HepG2 (cell line): ENCODE measurements at regions not wholly inside any gene's neighbourhood (a gene's known extent, or its start where the extent isn't known, plus 50 kb on each side); places are given as distances from the start of the nearest gene placed in this dataset.

Source experiments
- ATAC-seq: fragments of 200-7000 bp; cut with Tn5 transposase; 3 replicates; pipeline ENCODE4 v1.9.1; 2020; ENCODE audit warnings: mild to moderate bottlenecking, moderate library complexity
- BruUV-seq: library from RNA; stranded (reverse); fragments of 400-500 nt; replicated peaks from 2 replicates; lab custom pipeline; 2021; lab: Mats Ljungman, UMichigan
- CTCF ChIA-PET: fragments of 300-600 bp; formaldehyde crosslinking; extraction: SDS; loops from one replicate; lab custom pipeline; 2021; ENCODE audit warnings: low total read pairs, inconsistent platforms, low intra/inter-chr PET ratio; lab: Yijun Ruan, JAX
- POLR2A ChIA-PET: fragments of 350-600 bp; sonication (Branson Sonifier 250); formaldehyde crosslinking; loops from one replicate; lab custom pipeline; 2020; ENCODE audit warnings: antibody characterized with exemption, inconsistent platforms; lab: Yijun Ruan, JAX
- DNase-seq: peaks from one replicate; pipeline ENCODE4 v3.0.0-alpha.2; 2015; ENCODE audit warnings: low spot score
- FAIRE-seq: peaks from 3 replicates; lab custom pipeline; 2011; peaks lifted over from hg19 to GRCh38; lab: Jason Lieb, UNC
- H2AFZ ChIP-seq: one replicate; pipeline ENCODE4 v1.6.1; 2011; ENCODE audit warnings: low read length, inconsistent platforms
- H3K27ac ChIP-seq: fragments of 300-600 bp; 3 replicates; pipeline ENCODE4 v1.8.0; 2011; ENCODE audit warnings: mixed run types, mild to moderate bottlenecking, mixed read lengths, low read length, inconsistent platforms; ENCODE audit not compliant: insufficient read depth; ENCODE audit errors: extremely low read length
- H3K27me3 ChIP-seq, 2 experiments: fragments of 200-600 bp in 1 of 2; 2 replicates in 1 of 2; 3 replicates in 1 of 2; pipeline versions ENCODE4 v1.6.0 to v1.8.0; 2011; ENCODE audit warnings: low read length in 2 of 2, mild to moderate bottlenecking in 2 of 2, moderate library complexity in 2 of 2, inconsistent platforms in 1 of 2; ENCODE audit not compliant: insufficient read depth in 2 of 2, control insufficient read depth in 1 of 2
- H3K36me3 ChIP-seq, 2 experiments: fragments of 200-600 bp in 1 of 2; replicated peaks in 1 of 2; 2 replicates in 1 of 2; 3 replicates in 1 of 2; pipeline versions ENCODE4 v1.5.1 to v1.8.0; 2011; ENCODE audit warnings: low read length in 2 of 2, inconsistent platforms in 1 of 2; ENCODE audit not compliant: insufficient read depth in 2 of 2, control insufficient read depth in 1 of 2
- H3K4me1 ChIP-seq: 2 replicates; pipeline ENCODE4 v1.5.1; 2012; ENCODE audit warnings: low read length, inconsistent platforms; ENCODE audit not compliant: insufficient read depth
- H3K4me2 ChIP-seq: 2 replicates; pipeline ENCODE4 v1.6.0; 2011; ENCODE audit warnings: low read depth, low read length, inconsistent platforms
- H3K4me3 ChIP-seq, 3 experiments: fragments of 200-600 bp in 1 of 3; sonication (generic), shearing (Covaris generic) in 1 of 3; replicated peaks in 1 of 3; 2 replicates each; pipeline ENCODE4 v1.5.1; 2011 to 2016; ENCODE audit warnings: low read length in 3 of 3, inconsistent platforms in 2 of 3, low read depth in 2 of 3, mild to moderate bottlenecking in 2 of 3, control low read depth in 1 of 3, mixed read lengths in 1 of 3; ENCODE audit not compliant: insufficient read depth in 1 of 3
- H3K79me2 ChIP-seq: one replicate; pipeline ENCODE4 v1.6.1; 2011; ENCODE audit warnings: low read length, inconsistent platforms; ENCODE audit not compliant: insufficient read depth
- H3K9ac ChIP-seq: 2 replicates; pipeline ENCODE4 v1.6.0; 2011; ENCODE audit warnings: mild to moderate bottlenecking, low read depth, low read length, inconsistent platforms; ENCODE audit not compliant: insufficient read depth
- H3K9me3 ChIP-seq: 2 replicates; pipeline ENCODE4 v1.5.1; 2012; ENCODE audit warnings: mild to moderate bottlenecking, low read length
- H4K20me1 ChIP-seq: 2 replicates; pipeline ENCODE4 v1.6.0; 2011; ENCODE audit warnings: inconsistent platforms, mild to moderate bottlenecking, low read length, moderate library complexity; ENCODE audit not compliant: insufficient read depth
- ATF7 ChIP-seq, 2 experiments: fragments of 450-650 bp in 1 of 2; sonication (generic) in 1 of 2; formaldehyde crosslinking in 1 of 2; IDR thresholded peaks; 2 replicates each; pipeline versions ENCODE4 v1.4.0 to v1.6.1; 2016 to 2020; ENCODE audit warnings: antibody characterized with exemption in 1 of 2, mild to moderate bottlenecking in 1 of 2, missing genetic modification reagents in 1 of 2
- GATAD1 ChIP-seq: IDR thresholded peaks from 2 replicates; pipeline ENCODE4 v1.6.1; 2016; ENCODE audit warnings: missing genetic modification reagents, missing compliant biosample characterization
- IKZF1 ChIP-seq: fragments of 450-650 bp; IDR thresholded peaks from 2 replicates; pipeline ENCODE4 v1.7.1; 2016
- MAFF ChIP-seq: IDR thresholded peaks from 2 replicates; pipeline ENCODE4 v1.6.1; 2011; ENCODE audit warnings: low read depth, low read length, improper control_type of control experiment
- MAFK ChIP-seq, 2 experiments: IDR thresholded peaks in 1 of 2; conservative IDR thresholded peaks in 1 of 2; 2 replicates each; pipeline ENCODE4 v1.6.1; 2011; ENCODE audit warnings: improper control_type of control experiment in 2 of 2, low read length in 2 of 2
- PCBP2 ChIP-seq: fragments of 200-400 bp; formaldehyde crosslinking; optimal IDR thresholded peaks from 2 replicates; pipeline ENCODE3; 2018; ENCODE audit warnings: low read length, low read depth; ENCODE audit not compliant: poor library complexity, severe bottlenecking
- ZNF460 ChIP-seq: sonication (generic); formaldehyde crosslinking; IDR thresholded peaks from 2 replicates; pipeline ENCODE4 v1.5.1; 2020; ENCODE audit warnings: missing genetic modification reagents, mild to moderate bottlenecking, borderline replicate concordance
- WGBS: methylation state at CpG from one replicate; pipeline ENCODE4 v1.1.6; 2017; ENCODE audit warnings: low lambda C conversion rate; 5-methylcytosine and 5-hydroxymethylcytosine counted together
- in situ Hi-C: cut with HindIII; loops from 2 replicates; pipeline ENCODE4 v1.10.0; 2017; ENCODE audit warnings: low pct_unique_long_range_greater_than_20kb; ENCODE audit not compliant: extremely low pct_ligation_motif_present
- intact Hi-C: fragments of 100-400 bp; cut with micrococcal nuclease; formaldehyde crosslinking; loops from one replicate; pipeline ENCODE4 v1.10.0; 2022; ENCODE audit not compliant: unreplicated experiment

DNA sequence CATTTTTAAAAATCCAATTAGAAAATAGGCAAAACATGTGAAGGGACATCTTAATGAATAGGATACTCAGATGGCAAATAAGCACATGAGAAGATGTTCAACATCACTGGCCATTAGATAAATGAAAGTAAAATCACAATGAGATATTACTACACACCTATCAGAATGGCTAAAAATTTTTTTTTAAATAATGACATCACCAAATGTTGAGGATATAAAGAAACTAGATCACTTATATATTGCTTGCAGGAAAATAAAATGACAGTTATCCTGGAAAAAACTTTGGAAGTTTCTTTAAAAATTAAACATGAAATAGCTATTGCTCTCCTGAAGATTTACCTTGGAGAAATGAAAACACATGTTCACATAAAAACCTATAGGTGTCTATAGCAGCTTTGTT, 127.8 kb downstream of the ALOX5 start:
- H3K27me3 ChIP-seq = no peaks in the 10 kb centered on the region
- H3K36me3 ChIP-seq = no peaks in the 10 kb centered on the region
- no peak for DNase-seq
- BruUV-seq = no TSS peak
- ChIA-PET CTCF (no interaction called here), POLR2A (no interaction called here)
- ATAC-seq = no peak
- H3K9ac ChIP-seq = no peak overlapping the region
- intact Hi-C loops (loop anchor here (5.0 kb wide), 1 partner anchor 96 kb away; no protein-coding TSS in a partner anchor), in situ Hi-C loops (no loop called here)
- peak overlapping the region; percentile 22 for H3K27ac ChIP-seq
- FAIRE-seq = no peak
- no peaks in the 10 kb centered on the region for H3K9me3 ChIP-seq
- no peaks in the 10 kb centered on the region for H3K79me2 ChIP-seq
- H3K4me1 ChIP-seq = peaks cover 23% of the 10 kb centered on the region
- no peak overlapping the region for H2AFZ ChIP-seq
- no peaks in the 10 kb centered on the region for H4K20me1 ChIP-seq
- H3K4me3 ChIP-seq = no peak overlapping the region
- H3K4me2 ChIP-seq = peak overlapping the region; percentile 45; the same call in 1 of the 2 replicates
- TF ChIP-seq ATF7 (IDR thresholded peaks at IDR 0.05) (peak; percentile 80), ATF7 (CRISPR knock-in tag; IDR thresholded peaks at IDR 0.05) (no peak), GATAD1 (CRISPR knock-in tag) (no peak), PCBP2 (no peak)

- ATAC-seq = no peak
- Histone ChIP-seq H4K20me1 (no peaks in the 10 kb centered on the region), H3K4me1 (peaks cover 23% of the 10 kb centered on the region), H2AFZ (no peak overlapping the region), H3K27me3 (no peaks in the 10 kb centered on the region)
- no peak for TF ChIP-seq IKZF1
- no peak for TF ChIP-seq ZNF460 (CRISPR knock-in tag)
- peak; percentile 77 to 83 for TF ChIP-seq MAFK (conservative IDR thresholded peaks at IDR 0.05 in 1 of 2, IDR thresholded peaks at IDR 0.05 in 1 of 2; ENCODE audit: low read length in 2 of 2)
- TF ChIP-seq MAFF = peak; percentile 67
- TF ChIP-seq, all 625 proteins: peak for 2
- Histone ChIP-seq H3K79me2 (no peaks in the 10 kb centered on the region), H3K9ac (no peak overlapping the region), H3K4me3 (no peak overlapping the region), H3K36me3 (no peaks in the 10 kb centered on the region), H3K27ac (no peak overlapping the region), H3K4me2 (no peak overlapping the region), H3K9me3 (peaks cover 2% of the 10 kb centered on the region)
- CTCF ChIA-PET = no interaction called here
- FAIRE-seq (no peak), DNase-seq (no peak)
- no TSS peak for BruUV-seq
- in situ Hi-C loops = no loop called here
- intact Hi-C loops = loop anchor here (5.0 kb wide), 1 partner anchor 97 kb away; no protein-coding TSS in a partner anchor
- WGBS = 95% methylated on average over 1 of the region's 1 CpG
- POLR2A ChIA-PET = no interaction called here
Observed at GRCh38 chr10:45500798-45501197, 126.8 kb downstream of the ALOX5 start.
